ENCODE measurements at regions not wholly inside any gene's neighbourhood (a gene's known extent, or its start where the extent isn't known, plus 50 kb on each side); places are given as distances from the start of the nearest gene placed in this dataset.

GRCh38 chr18:76626991-76627390 lies 131.9 kb upstream of the ZNF516 start:
- no peak for TF ChIP-seq POLR2AphosphoS5 (IDR thresholded peaks at IDR 0.05; ENCODE audit: low read depth, low read length)
- TF ChIP-seq EZH2 (IDR thresholded peaks at IDR 0.05; ENCODE audit: low read depth, low read length, severe bottlenecking): no peak
- TF ChIP-seq POLR2A (IDR thresholded peaks at IDR 0.05; ENCODE audit: control extremely low read depth in 1 of 2, low read depth in 2 of 2, low read length in 2 of 2): no peak
- TF ChIP-seq, protein P1, sequence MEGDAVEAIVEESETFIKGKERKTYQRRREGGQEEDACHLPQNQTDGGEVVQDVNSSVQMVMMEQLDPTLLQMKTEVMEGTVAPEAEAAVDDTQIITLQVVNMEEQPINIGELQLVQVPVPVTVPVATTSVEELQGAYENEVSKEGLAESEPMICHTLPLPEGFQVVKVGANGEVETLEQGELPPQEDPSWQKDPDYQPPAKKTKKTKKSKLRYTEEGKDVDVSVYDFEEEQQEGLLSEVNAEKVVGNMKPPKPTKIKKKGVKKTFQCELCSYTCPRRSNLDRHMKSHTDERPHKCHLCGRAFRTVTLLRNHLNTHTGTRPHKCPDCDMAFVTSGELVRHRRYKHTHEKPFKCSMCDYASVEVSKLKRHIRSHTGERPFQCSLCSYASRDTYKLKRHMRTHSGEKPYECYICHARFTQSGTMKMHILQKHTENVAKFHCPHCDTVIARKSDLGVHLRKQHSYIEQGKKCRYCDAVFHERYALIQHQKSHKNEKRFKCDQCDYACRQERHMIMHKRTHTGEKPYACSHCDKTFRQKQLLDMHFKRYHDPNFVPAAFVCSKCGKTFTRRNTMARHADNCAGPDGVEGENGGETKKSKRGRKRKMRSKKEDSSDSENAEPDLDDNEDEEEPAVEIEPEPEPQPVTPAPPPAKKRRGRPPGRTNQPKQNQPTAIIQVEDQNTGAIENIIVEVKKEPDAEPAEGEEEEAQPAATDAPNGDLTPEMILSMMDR (IDR thresholded peaks at IDR 0.05; ENCODE audit: control extremely low read depth in 1 of 3, insufficient read depth in 1 of 3, low read depth in 1 of 3, low read length in 3 of 3): no peak
- TF ChIP-seq, protein P2, sequence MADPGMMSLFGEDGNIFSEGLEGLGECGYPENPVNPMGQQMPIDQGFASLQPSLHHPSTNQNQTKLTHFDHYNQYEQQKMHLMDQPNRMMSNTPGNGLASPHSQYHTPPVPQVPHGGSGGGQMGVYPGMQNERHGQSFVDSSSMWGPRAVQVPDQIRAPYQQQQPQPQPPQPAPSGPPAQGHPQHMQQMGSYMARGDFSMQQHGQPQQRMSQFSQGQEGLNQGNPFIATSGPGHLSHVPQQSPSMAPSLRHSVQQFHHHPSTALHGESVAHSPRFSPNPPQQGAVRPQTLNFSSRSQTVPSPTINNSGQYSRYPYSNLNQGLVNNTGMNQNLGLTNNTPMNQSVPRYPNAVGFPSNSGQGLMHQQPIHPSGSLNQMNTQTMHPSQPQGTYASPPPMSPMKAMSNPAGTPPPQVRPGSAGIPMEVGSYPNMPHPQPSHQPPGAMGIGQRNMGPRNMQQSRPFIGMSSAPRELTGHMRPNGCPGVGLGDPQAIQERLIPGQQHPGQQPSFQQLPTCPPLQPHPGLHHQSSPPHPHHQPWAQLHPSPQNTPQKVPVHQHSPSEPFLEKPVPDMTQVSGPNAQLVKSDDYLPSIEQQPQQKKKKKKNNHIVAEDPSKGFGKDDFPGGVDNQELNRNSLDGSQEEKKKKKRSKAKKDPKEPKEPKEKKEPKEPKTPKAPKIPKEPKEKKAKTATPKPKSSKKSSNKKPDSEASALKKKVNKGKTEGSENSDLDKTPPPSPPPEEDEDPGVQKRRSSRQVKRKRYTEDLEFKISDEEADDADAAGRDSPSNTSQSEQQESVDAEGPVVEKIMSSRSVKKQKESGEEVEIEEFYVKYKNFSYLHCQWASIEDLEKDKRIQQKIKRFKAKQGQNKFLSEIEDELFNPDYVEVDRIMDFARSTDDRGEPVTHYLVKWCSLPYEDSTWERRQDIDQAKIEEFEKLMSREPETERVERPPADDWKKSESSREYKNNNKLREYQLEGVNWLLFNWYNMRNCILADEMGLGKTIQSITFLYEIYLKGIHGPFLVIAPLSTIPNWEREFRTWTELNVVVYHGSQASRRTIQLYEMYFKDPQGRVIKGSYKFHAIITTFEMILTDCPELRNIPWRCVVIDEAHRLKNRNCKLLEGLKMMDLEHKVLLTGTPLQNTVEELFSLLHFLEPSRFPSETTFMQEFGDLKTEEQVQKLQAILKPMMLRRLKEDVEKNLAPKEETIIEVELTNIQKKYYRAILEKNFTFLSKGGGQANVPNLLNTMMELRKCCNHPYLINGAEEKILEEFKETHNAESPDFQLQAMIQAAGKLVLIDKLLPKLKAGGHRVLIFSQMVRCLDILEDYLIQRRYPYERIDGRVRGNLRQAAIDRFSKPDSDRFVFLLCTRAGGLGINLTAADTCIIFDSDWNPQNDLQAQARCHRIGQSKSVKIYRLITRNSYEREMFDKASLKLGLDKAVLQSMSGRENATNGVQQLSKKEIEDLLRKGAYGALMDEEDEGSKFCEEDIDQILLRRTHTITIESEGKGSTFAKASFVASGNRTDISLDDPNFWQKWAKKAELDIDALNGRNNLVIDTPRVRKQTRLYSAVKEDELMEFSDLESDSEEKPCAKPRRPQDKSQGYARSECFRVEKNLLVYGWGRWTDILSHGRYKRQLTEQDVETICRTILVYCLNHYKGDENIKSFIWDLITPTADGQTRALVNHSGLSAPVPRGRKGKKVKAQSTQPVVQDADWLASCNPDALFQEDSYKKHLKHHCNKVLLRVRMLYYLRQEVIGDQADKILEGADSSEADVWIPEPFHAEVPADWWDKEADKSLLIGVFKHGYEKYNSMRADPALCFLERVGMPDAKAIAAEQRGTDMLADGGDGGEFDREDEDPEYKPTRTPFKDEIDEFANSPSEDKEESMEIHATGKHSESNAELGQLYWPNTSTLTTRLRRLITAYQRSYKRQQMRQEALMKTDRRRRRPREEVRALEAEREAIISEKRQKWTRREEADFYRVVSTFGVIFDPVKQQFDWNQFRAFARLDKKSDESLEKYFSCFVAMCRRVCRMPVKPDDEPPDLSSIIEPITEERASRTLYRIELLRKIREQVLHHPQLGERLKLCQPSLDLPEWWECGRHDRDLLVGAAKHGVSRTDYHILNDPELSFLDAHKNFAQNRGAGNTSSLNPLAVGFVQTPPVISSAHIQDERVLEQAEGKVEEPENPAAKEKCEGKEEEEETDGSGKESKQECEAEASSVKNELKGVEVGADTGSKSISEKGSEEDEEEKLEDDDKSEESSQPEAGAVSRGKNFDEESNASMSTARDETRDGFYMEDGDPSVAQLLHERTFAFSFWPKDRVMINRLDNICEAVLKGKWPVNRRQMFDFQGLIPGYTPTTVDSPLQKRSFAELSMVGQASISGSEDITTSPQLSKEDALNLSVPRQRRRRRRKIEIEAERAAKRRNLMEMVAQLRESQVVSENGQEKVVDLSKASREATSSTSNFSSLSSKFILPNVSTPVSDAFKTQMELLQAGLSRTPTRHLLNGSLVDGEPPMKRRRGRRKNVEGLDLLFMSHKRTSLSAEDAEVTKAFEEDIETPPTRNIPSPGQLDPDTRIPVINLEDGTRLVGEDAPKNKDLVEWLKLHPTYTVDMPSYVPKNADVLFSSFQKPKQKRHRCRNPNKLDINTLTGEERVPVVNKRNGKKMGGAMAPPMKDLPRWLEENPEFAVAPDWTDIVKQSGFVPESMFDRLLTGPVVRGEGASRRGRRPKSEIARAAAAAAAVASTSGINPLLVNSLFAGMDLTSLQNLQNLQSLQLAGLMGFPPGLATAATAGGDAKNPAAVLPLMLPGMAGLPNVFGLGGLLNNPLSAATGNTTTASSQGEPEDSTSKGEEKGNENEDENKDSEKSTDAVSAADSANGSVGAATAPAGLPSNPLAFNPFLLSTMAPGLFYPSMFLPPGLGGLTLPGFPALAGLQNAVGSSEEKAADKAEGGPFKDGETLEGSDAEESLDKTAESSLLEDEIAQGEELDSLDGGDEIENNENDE (IDR thresholded peaks at IDR 0.05; ENCODE audit: insufficient replicate concordance, low read length): no peak
- no peak for TF ChIP-seq SIN3A (conservative IDR thresholded peaks at IDR 0.05 in 1 of 2, IDR thresholded peaks at IDR 0.05 in 1 of 2; ENCODE audit: low read depth in 1 of 2, low read length in 2 of 2)
- no peak for TF ChIP-seq EP300 (IDR thresholded peaks at IDR 0.05; ENCODE audit: borderline replicate concordance in 1 of 2, low read depth in 2 of 2, low read length in 2 of 2)

All from H1 (cell line).